MM.1S (cell line): ENCODE measurements at regions not wholly inside any gene's neighbourhood (a gene's known extent, or its start where the extent isn't known, plus 50 kb on each side); places are given as distances from the start of the nearest gene placed in this dataset.

Experiments used
- DNase-seq: peaks from one replicate; pipeline ENCODE4 v3.0.0-alpha.2; 2015
- H2AFZ ChIP-seq: fragments of 300-600 bp; sonication (generic); 2 replicates; pipeline ENCODE4 v1.6.0; 2016; ENCODE audit warnings: antibody characterized with exemption, low read length
- H3F3A ChIP-seq: fragments of 300-600 bp; sonication (generic); 2 replicates; pipeline ENCODE4 v1.6.1; 2016; ENCODE audit warnings: mild to moderate bottlenecking, antibody characterized with exemption, low read length, moderate library complexity, mixed read lengths; ENCODE audit not compliant: insufficient read depth
- H3K27ac ChIP-seq: fragments of 300-600 bp; sonication (generic); 2 replicates; pipeline ENCODE4 v1.5.1; 2016; ENCODE audit warnings: mild to moderate bottlenecking, low read length
- H3K27me3 ChIP-seq: fragments of 300-600 bp; sonication (generic); replicated peaks from 2 replicates; pipeline ENCODE4 v1.6.0; 2016; ENCODE audit warnings: low read length; ENCODE audit not compliant: insufficient read depth
- H3K36me3 ChIP-seq: fragments of 300-600 bp; sonication (generic); replicated peaks from 2 replicates; pipeline ENCODE4 v1.6.1; 2016; ENCODE audit warnings: mild to moderate bottlenecking, low read length, mixed read lengths; ENCODE audit not compliant: insufficient read depth
- H3K4me1 ChIP-seq: fragments of 300-600 bp; sonication (generic); 2 replicates; pipeline ENCODE4 v1.6.1; 2016; ENCODE audit warnings: low read length, mixed read lengths
- H3K4me2 ChIP-seq: fragments of 300-600 bp; sonication (generic); 2 replicates; pipeline ENCODE4 v1.6.0; 2016; ENCODE audit warnings: low read depth, low read length
- H3K4me3 ChIP-seq: fragments of 300-600 bp; sonication (generic); 2 replicates; pipeline ENCODE4 v1.5.1; 2016; ENCODE audit warnings: low read length, mixed read lengths
- H3K79me2 ChIP-seq: fragments of 300-600 bp; sonication (generic); 2 replicates; pipeline ENCODE4 v1.6.1; 2016; ENCODE audit warnings: mixed run types, low read length, mixed read lengths
- H3K9ac ChIP-seq: fragments of 300-600 bp; sonication (generic); 2 replicates; pipeline ENCODE4 v1.6.1; 2016; ENCODE audit warnings: low read length, mixed read lengths
- H3K9me2 ChIP-seq: fragments of 300-600 bp; sonication (generic); replicated peaks from 2 replicates; pipeline ENCODE4 v1.6.1; 2016; ENCODE audit warnings: mild to moderate bottlenecking, low read length, mixed read lengths; ENCODE audit not compliant: insufficient read depth
- H3K9me3 ChIP-seq: fragments of 300-600 bp; sonication (generic); replicated peaks from 2 replicates; pipeline ENCODE4 v1.6.1; 2016; ENCODE audit warnings: mild to moderate bottlenecking, low read length, mixed read lengths; ENCODE audit not compliant: insufficient read depth
- H4K20me1 ChIP-seq: fragments of 300-600 bp; sonication (generic); 2 replicates; pipeline ENCODE4 v1.6.1; 2016; ENCODE audit warnings: mild to moderate bottlenecking, low read length, moderate library complexity, mixed read lengths; ENCODE audit not compliant: insufficient read depth
- CTCF ChIP-seq: fragments of 300-600 bp; sonication (generic); IDR thresholded peaks from 2 replicates; pipeline ENCODE4 v1.5.1; 2016; ENCODE audit warnings: antibody characterized with exemption, low read length, mixed read lengths
- EZH2 ChIP-seq: fragments of 300-600 bp; sonication (generic); optimal IDR thresholded peaks from 2 replicates; pipeline ENCODE3; 2017; ENCODE audit warnings: low read depth, mild to moderate bottlenecking, antibody characterized with exemption, low read length, mixed read lengths
- EZH2phosphoT487 ChIP-seq: fragments of 300-600 bp; sonication (generic); IDR thresholded peaks from 2 replicates; pipeline ENCODE4 v1.6.1; 2018; ENCODE audit warnings: antibody characterized with exemption, low read length

GRCh38 chr10:10125676-10126075, 892.0 kb upstream of the CELF2 start:
- Histone ChIP-seq H3K9ac (no peak overlapping the region), H3F3A (no peaks in the 10 kb centered on the region), H3K27me3 (no peaks in the 10 kb centered on the region), H3K9me2 (no peaks in the 10 kb centered on the region), H3K9me3 (no peaks in the 10 kb centered on the region), H2AFZ (no peak overlapping the region), H3K27ac (no peak overlapping the region), H3K36me3 (no peaks in the 10 kb centered on the region), H4K20me1 (no peaks in the 10 kb centered on the region), H3K79me2 (no peaks in the 10 kb centered on the region), H3K4me3 (no peak overlapping the region), H3K4me1 (no peaks in the 10 kb centered on the region), H3K4me2 (no peak overlapping the region)
- TF ChIP-seq EZH2 = no peak
- TF ChIP-seq CTCF = no peak
- TF ChIP-seq EZH2phosphoT487 = no peak
- DNase-seq = no peak

- H4K20me1 ChIP-seq = no peaks in the 10 kb centered on the region
- TF ChIP-seq EZH2 (no peak), EZH2phosphoT487 (no peak), CTCF (no peak)
- no peaks in the 10 kb centered on the region for H3K9me2 ChIP-seq
- H3K79me2 ChIP-seq = no peaks in the 10 kb centered on the region
- no peak overlapping the region for H3K27ac ChIP-seq
- H3F3A ChIP-seq = no peaks in the 10 kb centered on the region
- H3K9me3 ChIP-seq = no peaks in the 10 kb centered on the region
- no peak for DNase-seq
- H3K4me3 ChIP-seq = no peak overlapping the region
- H2AFZ ChIP-seq = no peak overlapping the region
- no peaks in the 10 kb centered on the region for H3K36me3 ChIP-seq
- no peak overlapping the region for H3K4me2 ChIP-seq
- H3K4me1 ChIP-seq = no peaks in the 10 kb centered on the region
- no peaks in the 10 kb centered on the region for H3K27me3 ChIP-seq
- no peak overlapping the region for H3K9ac ChIP-seq
Observed at GRCh38 chr10:10126218-10126617, 891.5 kb upstream of the CELF2 start.

GRCh38 chr10:10128387-10128786, 889.3 kb upstream of the CELF2 start:
- no peaks in the 10 kb centered on the region for H3K9me3 ChIP-seq
- no peak overlapping the region for H3K9ac ChIP-seq
- no peaks in the 10 kb centered on the region for H3F3A ChIP-seq
- no peak overlapping the region for H3K4me2 ChIP-seq
- no peaks in the 10 kb centered on the region for H3K4me1 ChIP-seq
- no peak for DNase-seq
- no peaks in the 10 kb centered on the region for H3K9me2 ChIP-seq
- no peaks in the 10 kb centered on the region for H3K27me3 ChIP-seq
- no peak overlapping the region for H3K27ac ChIP-seq
- H3K36me3 ChIP-seq = no peaks in the 10 kb centered on the region
- no peaks in the 10 kb centered on the region for H3K79me2 ChIP-seq
- no peak for TF ChIP-seq CTCF
- no peak for TF ChIP-seq EZH2phosphoT487
- TF ChIP-seq EZH2 = no peak
- no peaks in the 10 kb centered on the region for H4K20me1 ChIP-seq
- no peak overlapping the region for H3K4me3 ChIP-seq
- H2AFZ ChIP-seq = no peak overlapping the region
